ENCODE measurements at regions not wholly inside any gene's neighbourhood (a gene's known extent, or its start where the extent isn't known, plus 50 kb on each side); places are given as distances from the start of the nearest gene placed in this dataset.

GRCh38 chr2:52956766-52957165, 810.8 kb upstream of the CHAC2 start:
- TF ChIP-seq CTCF (IDR thresholded peaks at IDR 0.05; ENCODE audit: low read length, missing control alignments), result no peak
- no peak for DNase-seq (ENCODE audit: low read depth)
- no peak overlapping the region for H3K4me3 ChIP-seq (replicated peaks; ENCODE audit: low read depth, low read length)

GRCh38 chr2:52956118-52956517, 811.5 kb upstream of the CHAC2 start:
- no peak overlapping the region for H3K4me3 ChIP-seq (replicated peaks; ENCODE audit: low read depth, low read length)
- TF ChIP-seq CTCF (IDR thresholded peaks at IDR 0.05; ENCODE audit: low read length, missing control alignments), result no peak
- no peak for DNase-seq (ENCODE audit: low read depth)

GRCh38 chr2:52955079-52955478, 812.5 kb upstream of the CHAC2 start:
- H3K4me3 ChIP-seq (replicated peaks; ENCODE audit: low read depth, low read length), result no peak overlapping the region
- no peak for DNase-seq (ENCODE audit: low read depth)
- no peak for TF ChIP-seq CTCF (IDR thresholded peaks at IDR 0.05; ENCODE audit: low read length, missing control alignments)

- no peak overlapping the region for H3K4me3 ChIP-seq (replicated peaks; ENCODE audit: low read depth, low read length)
- no peak for TF ChIP-seq CTCF (IDR thresholded peaks at IDR 0.05; ENCODE audit: low read length, missing control alignments)
- DNase-seq (ENCODE audit: low read depth), result no peak
Measured at GRCh38 chr2:52940101-52940500, 827.5 kb upstream of the CHAC2 start.

- DNase-seq (ENCODE audit: low read depth), result no peak
- no peak overlapping the region for H3K4me3 ChIP-seq (replicated peaks; ENCODE audit: low read depth, low read length)
- TF ChIP-seq CTCF (IDR thresholded peaks at IDR 0.05; ENCODE audit: low read length, missing control alignments), result no peak
Measured at GRCh38 chr2:52939250-52939649, 828.4 kb upstream of the CHAC2 start.

- no peak overlapping the region for H3K4me3 ChIP-seq (replicated peaks; ENCODE audit: low read depth, low read length)
- no peak for DNase-seq (ENCODE audit: low read depth)
- no peak for TF ChIP-seq CTCF (IDR thresholded peaks at IDR 0.05; ENCODE audit: low read length, missing control alignments)
Measured at GRCh38 chr2:52936029-52936428, 831.6 kb upstream of the CHAC2 start.

- no peak for TF ChIP-seq CTCF (IDR thresholded peaks at IDR 0.05; ENCODE audit: low read length, missing control alignments)
- no peak overlapping the region for H3K4me3 ChIP-seq (replicated peaks; ENCODE audit: low read depth, low read length)
- DNase-seq (ENCODE audit: low read depth), result no peak
Measured at GRCh38 chr2:52934920-52935640, 832.5 kb upstream of the CHAC2 start.
